HL-60 (cell line): ENCODE measurements at regions not wholly inside any gene's neighbourhood (a gene's known extent, or its start where the extent isn't known, plus 50 kb on each side); places are given as distances from the start of the nearest gene placed in this dataset.

Experiments
- GABPA ChIP-seq: IDR thresholded peaks from 2 replicates; pipeline ENCODE4 v1.6.1; 2012; ENCODE audit warnings: low read depth
- POLR2AphosphoS5 ChIP-seq: IDR thresholded peaks from 2 replicates; pipeline ENCODE4 v1.6.1; 2012; ENCODE audit warnings: low read depth
- SPI1 ChIP-seq: IDR thresholded peaks from 2 replicates; pipeline ENCODE4 v1.6.1; 2012; ENCODE audit warnings: low read depth, mild to moderate bottlenecking, borderline replicate concordance
- TF ChIP-seq, protein P1 (sequence below): IDR thresholded peaks from one replicate; pipeline ENCODE4 v1.5.1; 2011; ENCODE audit warnings: low read length, control low read depth, inconsistent platforms; ENCODE audit not compliant: insufficient read depth
- TF ChIP-seq, protein P2 (sequence below): IDR thresholded peaks from 2 replicates; pipeline ENCODE4 v1.6.1; 2012; ENCODE audit warnings: low read depth; ENCODE audit not compliant: insufficient replicate concordance

DNA sequence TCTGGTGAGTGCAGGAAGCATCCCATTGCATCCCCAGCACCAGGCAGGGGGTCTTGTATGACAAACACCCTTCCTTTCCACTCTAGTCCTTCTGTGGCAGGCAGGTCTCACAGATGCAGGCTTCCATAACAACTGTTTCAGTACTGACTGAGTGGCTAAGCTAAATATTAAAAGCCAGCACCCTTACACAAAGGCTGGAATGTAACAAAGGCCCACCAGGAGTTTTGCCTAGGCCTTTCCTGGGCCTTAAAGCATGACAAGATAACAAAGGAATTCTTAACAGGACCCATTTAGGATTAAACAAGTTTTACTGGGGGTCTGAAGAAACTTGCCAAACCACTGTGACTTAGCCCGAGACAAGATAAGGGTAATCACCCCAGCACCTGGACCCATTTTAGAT lies 228.9 kb upstream of the RPL38 start:
- TF ChIP-seq, protein P1, sequence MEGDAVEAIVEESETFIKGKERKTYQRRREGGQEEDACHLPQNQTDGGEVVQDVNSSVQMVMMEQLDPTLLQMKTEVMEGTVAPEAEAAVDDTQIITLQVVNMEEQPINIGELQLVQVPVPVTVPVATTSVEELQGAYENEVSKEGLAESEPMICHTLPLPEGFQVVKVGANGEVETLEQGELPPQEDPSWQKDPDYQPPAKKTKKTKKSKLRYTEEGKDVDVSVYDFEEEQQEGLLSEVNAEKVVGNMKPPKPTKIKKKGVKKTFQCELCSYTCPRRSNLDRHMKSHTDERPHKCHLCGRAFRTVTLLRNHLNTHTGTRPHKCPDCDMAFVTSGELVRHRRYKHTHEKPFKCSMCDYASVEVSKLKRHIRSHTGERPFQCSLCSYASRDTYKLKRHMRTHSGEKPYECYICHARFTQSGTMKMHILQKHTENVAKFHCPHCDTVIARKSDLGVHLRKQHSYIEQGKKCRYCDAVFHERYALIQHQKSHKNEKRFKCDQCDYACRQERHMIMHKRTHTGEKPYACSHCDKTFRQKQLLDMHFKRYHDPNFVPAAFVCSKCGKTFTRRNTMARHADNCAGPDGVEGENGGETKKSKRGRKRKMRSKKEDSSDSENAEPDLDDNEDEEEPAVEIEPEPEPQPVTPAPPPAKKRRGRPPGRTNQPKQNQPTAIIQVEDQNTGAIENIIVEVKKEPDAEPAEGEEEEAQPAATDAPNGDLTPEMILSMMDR = no peak
- TF ChIP-seq GABPA (no peak), POLR2AphosphoS5 (no peak), SPI1 (no peak)
- TF ChIP-seq, protein P2, sequence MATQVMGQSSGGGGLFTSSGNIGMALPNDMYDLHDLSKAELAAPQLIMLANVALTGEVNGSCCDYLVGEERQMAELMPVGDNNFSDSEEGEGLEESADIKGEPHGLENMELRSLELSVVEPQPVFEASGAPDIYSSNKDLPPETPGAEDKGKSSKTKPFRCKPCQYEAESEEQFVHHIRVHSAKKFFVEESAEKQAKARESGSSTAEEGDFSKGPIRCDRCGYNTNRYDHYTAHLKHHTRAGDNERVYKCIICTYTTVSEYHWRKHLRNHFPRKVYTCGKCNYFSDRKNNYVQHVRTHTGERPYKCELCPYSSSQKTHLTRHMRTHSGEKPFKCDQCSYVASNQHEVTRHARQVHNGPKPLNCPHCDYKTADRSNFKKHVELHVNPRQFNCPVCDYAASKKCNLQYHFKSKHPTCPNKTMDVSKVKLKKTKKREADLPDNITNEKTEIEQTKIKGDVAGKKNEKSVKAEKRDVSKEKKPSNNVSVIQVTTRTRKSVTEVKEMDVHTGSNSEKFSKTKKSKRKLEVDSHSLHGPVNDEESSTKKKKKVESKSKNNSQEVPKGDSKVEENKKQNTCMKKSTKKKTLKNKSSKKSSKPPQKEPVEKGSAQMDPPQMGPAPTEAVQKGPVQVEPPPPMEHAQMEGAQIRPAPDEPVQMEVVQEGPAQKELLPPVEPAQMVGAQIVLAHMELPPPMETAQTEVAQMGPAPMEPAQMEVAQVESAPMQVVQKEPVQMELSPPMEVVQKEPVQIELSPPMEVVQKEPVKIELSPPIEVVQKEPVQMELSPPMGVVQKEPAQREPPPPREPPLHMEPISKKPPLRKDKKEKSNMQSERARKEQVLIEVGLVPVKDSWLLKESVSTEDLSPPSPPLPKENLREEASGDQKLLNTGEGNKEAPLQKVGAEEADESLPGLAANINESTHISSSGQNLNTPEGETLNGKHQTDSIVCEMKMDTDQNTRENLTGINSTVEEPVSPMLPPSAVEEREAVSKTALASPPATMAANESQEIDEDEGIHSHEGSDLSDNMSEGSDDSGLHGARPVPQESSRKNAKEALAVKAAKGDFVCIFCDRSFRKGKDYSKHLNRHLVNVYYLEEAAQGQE = no peak
